ENCODE measurements at regions not wholly inside any gene's neighbourhood (a gene's known extent, or its start where the extent isn't known, plus 50 kb on each side); places are given as distances from the start of the nearest gene placed in this dataset.
"Not testable (repeated sequence)": the region's sequence is repeated elsewhere in the genome, so short reads cannot be mapped to it uniquely, and the experiment has no call there.

DNA sequence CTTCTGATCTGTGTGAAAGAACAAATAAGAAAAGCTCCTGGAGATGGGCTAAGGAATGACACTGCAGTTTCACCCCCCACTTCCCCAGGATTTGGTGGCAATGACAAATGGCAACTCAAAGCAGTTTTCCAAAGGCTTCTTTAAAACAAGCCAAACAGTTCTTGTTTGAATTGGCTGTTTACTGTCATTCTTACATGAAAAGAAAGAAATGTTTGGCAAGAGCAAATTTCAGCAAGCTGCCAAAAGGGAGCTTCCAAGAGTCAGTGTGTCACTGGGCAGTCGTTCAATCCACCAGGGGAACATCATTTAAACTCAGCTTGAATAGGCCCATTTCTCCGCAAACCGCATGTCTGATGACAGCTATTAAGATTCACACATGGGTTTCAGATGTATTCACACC, 119.0 kb upstream of the RHOBTB1 start:
- Histone ChIP-seq H3K36me3 (no peaks in the 10 kb centered on the region), H3K4me3 (no peak overlapping the region), H3K27ac (no peak overlapping the region), H3K9me3 (replicated peaks) (no peaks in the 10 kb centered on the region), H3K4me1 (replicated peaks) (peaks cover 7% of the 10 kb centered on the region), H3K27me3 (replicated peaks) (no peaks in the 10 kb centered on the region)
- DNase-seq (ENCODE audit: low read depth in 1 of 2, low spot score in 2 of 2): no peak

DNA sequence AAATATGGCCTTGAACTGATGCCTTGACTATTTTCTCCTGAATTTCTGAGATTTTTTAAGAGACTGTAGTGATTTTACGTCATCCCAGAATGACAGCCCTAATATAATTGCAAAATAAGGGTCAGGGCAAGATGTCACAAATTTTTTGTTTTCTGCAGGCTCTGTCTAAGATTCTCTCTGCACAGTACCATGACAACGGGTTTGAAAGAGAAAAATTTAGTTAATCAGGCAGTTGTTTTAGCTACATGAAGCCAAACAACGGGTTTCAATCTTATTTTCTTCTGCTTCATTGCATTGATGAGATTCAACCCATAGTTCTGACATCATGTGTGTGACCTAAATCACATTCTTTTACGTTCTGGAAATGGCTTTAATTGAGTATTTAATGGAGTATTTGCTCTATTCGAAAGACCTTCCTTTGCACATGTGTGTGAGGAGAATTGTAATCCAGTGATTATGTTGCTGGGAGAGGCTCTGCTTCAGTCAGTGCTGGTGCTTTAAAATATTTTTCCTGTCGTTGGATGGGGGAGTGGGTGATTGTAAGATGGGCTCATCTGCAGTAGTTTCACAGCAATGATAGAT, 118.0 kb upstream of the RHOBTB1 start:
- no peaks in the 10 kb centered on the region for H3K27me3 ChIP-seq (replicated peaks)
- no peak overlapping the region for H3K4me3 ChIP-seq
- H3K27ac ChIP-seq: no peak overlapping the region
- no peaks in the 10 kb centered on the region for H3K9me3 ChIP-seq (replicated peaks)
- H3K36me3 ChIP-seq: no peaks in the 10 kb centered on the region
- peaks cover 7% of the 10 kb centered on the region for H3K4me1 ChIP-seq (replicated peaks)
- no peak for DNase-seq (ENCODE audit: low read depth in 1 of 2, low spot score in 2 of 2)

DNA sequence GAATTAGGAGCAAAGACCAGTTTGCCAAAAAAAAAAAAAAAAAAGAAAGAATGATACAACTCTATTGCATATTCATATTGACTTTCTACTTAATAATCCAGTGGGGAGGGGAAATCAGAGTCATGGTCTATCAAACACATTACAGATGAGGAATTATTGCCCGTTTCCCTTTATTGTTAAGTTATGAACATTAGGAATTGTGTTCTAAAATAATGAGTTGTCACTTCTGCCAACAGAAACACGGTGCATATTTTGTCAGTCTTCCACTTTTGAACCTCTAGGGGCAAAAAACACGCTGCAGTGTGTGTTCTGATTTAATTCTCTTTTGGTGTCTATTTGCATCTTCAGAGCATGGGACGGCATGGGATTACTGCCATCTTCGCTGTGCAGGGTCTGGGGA, 115.7 kb upstream of the RHOBTB1 start:
- DNase-seq (ENCODE audit: low read depth in 1 of 2, low spot score in 2 of 2): no peak
- H3K4me1 ChIP-seq (replicated peaks): peaks cover 7% of the 10 kb centered on the region
- no peaks in the 10 kb centered on the region for H3K36me3 ChIP-seq
- H3K27ac ChIP-seq: no peak overlapping the region
- H3K27me3 ChIP-seq (replicated peaks): no peaks in the 10 kb centered on the region
- no peaks in the 10 kb centered on the region for H3K9me3 ChIP-seq (replicated peaks)
- no peak overlapping the region for H3K4me3 ChIP-seq

DNA sequence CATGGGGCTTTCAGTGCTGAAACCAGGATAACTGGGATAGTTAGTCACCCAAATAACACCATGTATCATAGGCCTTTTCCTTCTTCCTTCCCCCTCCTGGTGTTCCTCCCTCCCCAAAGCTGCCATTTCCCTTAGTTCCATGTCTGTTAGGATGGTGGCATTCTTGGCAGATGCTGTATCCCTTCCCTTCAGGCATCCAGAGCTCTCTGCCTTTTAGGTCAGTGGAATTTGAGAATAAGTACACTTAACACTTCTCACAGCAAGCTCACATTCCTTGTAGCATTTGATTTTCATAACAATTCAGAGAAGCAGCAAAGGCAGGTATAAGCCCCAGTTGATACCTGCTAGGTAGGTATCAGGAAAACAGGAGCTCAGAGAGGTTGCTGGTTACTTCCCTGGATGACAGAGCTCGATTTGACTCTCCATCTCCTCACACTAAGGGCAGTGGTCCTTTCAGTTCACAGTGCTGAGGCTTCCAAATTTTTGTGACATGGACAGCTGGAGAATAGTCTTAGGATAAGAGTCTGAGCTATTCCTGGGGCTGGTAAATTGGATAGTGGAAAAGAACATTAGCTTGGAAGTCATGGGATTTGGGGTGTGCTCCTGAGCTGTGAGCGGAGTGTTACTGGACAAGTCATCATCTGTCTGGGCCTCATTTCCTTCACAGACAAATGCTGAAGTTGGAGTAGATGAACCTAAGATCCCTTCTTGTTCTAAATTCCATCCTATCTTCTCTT, 108.7 kb upstream of the RHOBTB1 start:
- Histone ChIP-seq H3K36me3 (no peaks in the 10 kb centered on the region), H3K4me3 (no peak overlapping the region), H3K27ac (no peak overlapping the region), H3K9me3 (replicated peaks) (no peaks in the 10 kb centered on the region), H3K4me1 (replicated peaks) (no peaks in the 10 kb centered on the region), H3K27me3 (replicated peaks) (no peaks in the 10 kb centered on the region)
- DNase-seq (ENCODE audit: low read depth in 1 of 2, low spot score in 2 of 2): no peak

DNA sequence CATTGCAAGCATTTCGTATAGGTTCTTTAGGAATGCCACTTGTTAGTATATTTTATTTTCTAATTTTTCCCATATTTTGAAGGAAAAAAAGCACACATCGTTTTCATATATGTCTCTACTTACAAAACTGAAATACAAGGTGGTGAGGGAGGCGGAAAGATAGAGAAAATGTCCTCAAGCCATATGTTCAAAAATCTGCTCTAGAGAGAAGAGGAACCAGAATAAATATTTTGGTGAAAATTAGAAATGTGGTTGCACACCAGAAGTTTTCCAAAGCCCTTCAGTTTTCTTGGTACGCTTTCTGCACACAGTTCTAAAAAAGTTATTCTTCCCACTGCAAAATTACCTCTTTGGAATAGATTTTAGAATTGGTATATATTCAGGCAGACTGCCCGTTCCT, 107.4 kb upstream of the RHOBTB1 start:
- H3K27ac ChIP-seq: no peak overlapping the region
- no peaks in the 10 kb centered on the region for H3K4me1 ChIP-seq (replicated peaks)
- H3K9me3 ChIP-seq (replicated peaks): no peaks in the 10 kb centered on the region
- H3K4me3 ChIP-seq: no peak overlapping the region
- no peak for DNase-seq (ENCODE audit: low read depth in 1 of 2, low spot score in 2 of 2)
- H3K36me3 ChIP-seq: no peaks in the 10 kb centered on the region
- H3K27me3 ChIP-seq (replicated peaks): no peaks in the 10 kb centered on the region

DNA sequence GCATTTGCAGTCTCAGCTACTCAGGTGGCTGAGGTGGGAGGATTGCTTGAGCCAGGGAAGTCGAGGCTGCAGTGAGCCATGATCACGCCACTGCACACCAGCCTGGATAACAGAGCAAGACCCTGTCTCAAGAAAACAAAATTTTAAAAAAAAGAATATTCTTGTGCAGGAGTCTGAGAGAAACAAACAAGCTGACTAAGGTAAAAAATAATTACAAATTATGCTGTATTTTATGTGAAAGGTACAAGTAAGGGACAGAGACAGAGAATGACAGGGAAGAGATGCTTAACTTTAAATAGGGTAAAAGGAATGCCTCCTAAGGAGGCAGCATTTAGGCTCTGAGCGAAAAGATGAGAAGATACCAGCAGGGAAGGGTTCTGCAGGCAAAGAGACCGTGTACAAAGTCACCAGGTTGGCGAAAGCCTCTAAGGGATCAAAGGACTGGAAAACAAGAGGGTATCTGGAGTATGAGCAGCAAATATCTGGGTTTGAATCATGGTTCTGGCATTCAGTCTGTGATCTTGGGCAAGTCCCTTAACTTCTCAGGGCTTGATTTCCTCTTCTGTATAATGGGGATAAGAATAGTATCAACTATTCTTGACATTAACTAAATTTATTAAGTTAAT, 106.2 kb upstream of the RHOBTB1 start:
- Histone ChIP-seq H3K27ac (no peak overlapping the region), H3K36me3 (no peaks in the 10 kb centered on the region), H3K27me3 (replicated peaks) (no peaks in the 10 kb centered on the region), H3K4me1 (replicated peaks) (no peaks in the 10 kb centered on the region), H3K9me3 (replicated peaks) (no peaks in the 10 kb centered on the region), H3K4me3 (no peak overlapping the region)
- DNase-seq (ENCODE audit: low read depth in 1 of 2, low spot score in 2 of 2): no peak

DNA sequence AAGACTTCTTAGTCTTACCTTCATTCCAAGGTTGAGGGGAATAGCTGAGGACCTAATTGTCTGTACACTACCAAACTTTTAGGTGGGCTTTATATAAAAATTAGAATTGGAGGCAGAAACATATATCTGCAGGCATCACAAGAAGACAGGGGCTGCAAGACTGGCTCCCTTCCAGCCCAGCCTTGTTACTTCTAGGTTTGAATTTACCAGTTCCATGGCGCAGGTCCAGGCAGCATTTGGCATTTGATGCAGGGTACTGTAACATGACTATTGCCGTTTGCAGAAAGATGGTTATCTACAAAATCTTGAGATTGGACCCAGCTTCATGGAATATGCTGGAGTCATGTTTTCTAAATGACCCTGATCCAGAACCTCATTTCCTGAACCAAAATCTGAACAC, 105.4 kb upstream of the RHOBTB1 start:
- H3K36me3 ChIP-seq: no peaks in the 10 kb centered on the region
- H3K27me3 ChIP-seq (replicated peaks): no peaks in the 10 kb centered on the region
- no peak for DNase-seq (ENCODE audit: low read depth in 1 of 2, low spot score in 2 of 2)
- H3K4me3 ChIP-seq: no peak overlapping the region
- H3K9me3 ChIP-seq (replicated peaks): no peaks in the 10 kb centered on the region
- no peak overlapping the region for H3K27ac ChIP-seq
- no peaks in the 10 kb centered on the region for H3K4me1 ChIP-seq (replicated peaks)

DNA sequence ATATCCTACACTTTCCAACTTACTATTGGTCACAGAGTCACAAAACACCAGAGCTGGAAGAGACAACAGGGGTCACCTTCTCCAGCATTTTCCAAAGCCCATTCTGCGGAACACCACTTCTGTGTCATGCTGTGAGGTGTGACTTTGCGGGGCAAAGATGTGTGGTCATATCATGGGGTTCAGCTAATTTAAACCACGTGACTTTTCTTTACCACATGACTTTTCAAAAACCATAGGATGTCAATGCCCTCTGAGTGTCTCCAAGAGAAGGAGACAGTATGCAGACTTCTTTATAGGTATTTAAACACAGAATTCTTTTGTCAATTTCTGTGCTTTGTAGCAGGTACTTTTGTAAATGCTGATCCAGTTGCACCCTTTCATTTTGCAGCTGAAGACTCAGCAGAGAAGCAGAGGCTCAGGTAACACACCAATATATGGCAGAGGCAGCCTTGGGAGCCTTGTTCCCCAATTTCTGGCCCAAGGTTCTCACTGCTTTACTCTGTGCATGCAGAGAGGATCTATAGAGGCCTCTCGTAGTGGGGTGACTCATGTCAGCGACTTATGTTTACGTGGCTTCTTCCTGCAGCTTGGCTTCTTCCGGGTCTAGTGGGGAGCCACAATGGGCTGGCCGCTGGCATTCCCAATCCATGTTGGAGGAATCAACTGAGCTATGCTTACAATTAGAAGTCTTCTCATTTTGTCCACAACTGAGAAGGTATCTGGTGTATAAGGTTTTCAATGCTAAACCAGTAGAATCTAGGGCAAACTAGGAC, 104.0 kb upstream of the RHOBTB1 start:
- no peaks in the 10 kb centered on the region for H3K9me3 ChIP-seq (replicated peaks)
- no peaks in the 10 kb centered on the region for H3K27me3 ChIP-seq (replicated peaks)
- H3K36me3 ChIP-seq: no peaks in the 10 kb centered on the region

DNA sequence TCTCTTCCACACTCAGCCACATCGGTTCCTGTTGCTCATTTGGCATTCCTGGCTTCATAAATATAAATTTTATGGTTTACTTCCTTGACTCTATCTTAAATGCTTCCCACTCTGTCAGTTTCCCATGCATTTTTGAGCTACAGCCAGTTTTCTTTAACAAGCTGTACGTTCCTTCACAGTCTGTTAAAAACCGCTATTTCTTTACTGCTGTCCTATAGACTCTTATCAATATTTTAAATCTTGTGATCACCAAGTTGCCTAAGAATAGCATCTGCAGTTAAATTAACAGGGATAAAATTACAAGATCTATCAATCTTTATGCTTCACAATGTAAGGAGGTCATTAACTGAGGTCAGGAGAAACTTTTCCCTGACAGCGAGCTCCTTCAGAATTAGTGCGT, 103.1 kb upstream of the RHOBTB1 start:
- no peaks in the 10 kb centered on the region for H3K36me3 ChIP-seq
- no peak for DNase-seq (ENCODE audit: low read depth in 1 of 2, low spot score in 2 of 2)
- no peaks in the 10 kb centered on the region for H3K27me3 ChIP-seq (replicated peaks)
- H3K4me1 ChIP-seq (replicated peaks): no peaks in the 10 kb centered on the region
- no peak overlapping the region for H3K27ac ChIP-seq
- no peaks in the 10 kb centered on the region for H3K9me3 ChIP-seq (replicated peaks)
- no peak overlapping the region for H3K4me3 ChIP-seq

More for the DNA sequence above, 104.0 kb upstream of the RHOBTB1 start:
- no peaks in the 10 kb centered on the region for H3K4me1 ChIP-seq (replicated peaks)
- no peak overlapping the region for H3K27ac ChIP-seq
- DNase-seq (ENCODE audit: low read depth in 1 of 2, low spot score in 2 of 2): no peak
- H3K4me3 ChIP-seq: no peak overlapping the region

DNA sequence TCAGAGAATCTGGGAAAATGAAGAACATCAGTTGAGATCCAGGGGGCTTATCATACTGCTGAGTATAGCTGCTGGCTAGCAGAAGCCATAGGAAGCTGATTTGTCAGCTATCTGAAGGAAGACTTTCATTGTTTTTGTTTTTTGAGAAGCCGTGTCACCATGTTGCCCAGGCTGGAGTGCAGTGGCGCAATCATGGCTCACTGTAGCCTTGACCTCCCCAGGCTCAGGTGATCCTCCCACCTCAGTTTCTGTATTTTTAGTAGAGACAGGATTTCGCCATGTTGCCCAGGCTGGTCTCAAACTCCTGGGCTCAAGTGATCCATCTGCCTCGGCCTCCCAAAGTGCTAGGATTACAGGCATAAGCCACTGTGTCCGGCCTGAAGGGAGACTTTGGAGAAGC, 101.5 kb upstream of the RHOBTB1 start:
- H3K9me3 ChIP-seq (replicated peaks); H3K4me1 ChIP-seq (replicated peaks); H3K27ac ChIP-seq; DNase-seq (ENCODE audit: low read depth in 1 of 2, low spot score in 2 of 2); H3K4me3 ChIP-seq; H3K36me3 ChIP-seq; H3K27me3 ChIP-seq (replicated peaks): not testable (repeated sequence)

DNA sequence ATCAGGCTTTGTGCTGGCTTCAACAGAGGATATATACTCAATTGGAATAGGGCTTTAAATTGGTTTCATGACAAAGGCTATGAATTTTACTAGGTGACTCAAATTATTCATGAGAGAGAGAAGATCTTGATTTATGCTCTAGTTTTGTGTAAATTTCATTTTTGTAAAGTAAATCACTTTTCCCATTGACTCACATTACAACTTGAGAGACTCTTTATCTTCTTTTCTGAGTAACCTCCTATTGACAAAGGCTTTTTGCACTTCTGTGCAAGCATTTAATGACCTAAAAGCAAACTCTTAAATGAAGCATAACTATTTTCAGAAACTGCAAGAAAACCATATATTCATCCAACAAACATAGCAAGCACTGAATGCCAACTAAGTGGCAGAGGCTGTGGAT, 98.5 kb upstream of the RHOBTB1 start:
- Histone ChIP-seq H3K27me3 (replicated peaks) (no peaks in the 10 kb centered on the region), H3K4me1 (replicated peaks) (no peaks in the 10 kb centered on the region), H3K36me3 (no peaks in the 10 kb centered on the region), H3K9me3 (replicated peaks) (no peaks in the 10 kb centered on the region), H3K27ac (no peak overlapping the region), H3K4me3 (no peak overlapping the region)
- no peak for DNase-seq (ENCODE audit: low read depth in 1 of 2, low spot score in 2 of 2)

DNA sequence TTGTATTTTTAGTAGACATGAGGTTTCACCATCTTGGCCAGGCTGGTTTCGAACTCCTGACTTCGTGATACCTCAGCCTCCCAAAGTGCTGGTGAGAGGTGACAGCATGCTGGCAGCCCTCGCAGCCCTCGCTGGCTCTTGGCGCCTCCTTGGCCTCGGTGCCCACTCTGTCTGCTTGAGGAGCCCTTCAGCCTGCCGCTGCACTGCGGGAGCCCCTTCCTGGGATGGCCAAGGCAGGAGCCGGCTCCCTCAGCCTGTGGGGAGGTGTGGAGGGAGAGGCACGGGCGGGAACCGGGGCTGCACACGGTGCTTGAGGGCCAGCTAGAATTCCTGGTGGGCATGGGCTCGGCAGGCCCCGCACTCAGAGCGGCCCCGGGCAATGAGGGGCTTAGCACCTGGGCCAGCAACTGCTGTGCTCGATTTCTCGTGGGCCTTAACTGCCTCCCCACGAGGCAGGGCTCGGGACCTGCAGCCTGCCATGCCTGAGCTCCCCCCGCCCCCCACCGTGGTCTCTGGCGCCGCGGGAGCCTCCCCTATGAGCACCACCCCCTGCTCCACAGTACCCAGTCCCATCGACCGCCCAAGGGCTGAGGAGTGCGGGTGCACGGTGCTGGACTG, 96.5 kb upstream of the RHOBTB1 start:
- DNase-seq (ENCODE audit: low read depth in 1 of 2, low spot score in 2 of 2): no peak
- no peaks in the 10 kb centered on the region for H3K9me3 ChIP-seq (replicated peaks)
- no peak overlapping the region for H3K4me3 ChIP-seq
- H3K36me3 ChIP-seq: no peaks in the 10 kb centered on the region
- H3K4me1 ChIP-seq (replicated peaks): no peaks in the 10 kb centered on the region
- no peaks in the 10 kb centered on the region for H3K27me3 ChIP-seq (replicated peaks)
- no peak overlapping the region for H3K27ac ChIP-seq

DNA sequence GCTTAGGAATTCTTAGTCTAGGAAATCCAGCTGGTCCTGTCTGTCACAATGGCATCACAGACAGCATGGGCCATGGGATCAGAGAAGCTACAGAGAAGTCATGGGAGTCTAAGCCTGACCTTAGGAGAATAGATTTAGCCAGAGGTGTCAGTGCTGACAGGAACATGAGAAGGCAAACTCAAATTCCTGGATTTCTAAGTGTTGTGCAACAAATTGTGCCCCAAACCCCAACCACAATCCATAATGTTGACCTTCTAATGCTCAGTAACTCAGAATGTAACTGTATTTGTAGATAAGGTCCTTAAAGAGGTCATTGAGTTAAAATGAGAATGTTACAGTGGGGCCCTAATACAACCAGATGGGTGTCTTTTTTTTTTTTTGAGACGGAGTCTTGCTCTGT, 95.9 kb upstream of the RHOBTB1 start:
- DNase-seq (ENCODE audit: low read depth in 1 of 2, low spot score in 2 of 2): no peak
- Histone ChIP-seq H3K36me3 (no peaks in the 10 kb centered on the region), H3K4me3 (no peak overlapping the region), H3K4me1 (replicated peaks) (no peaks in the 10 kb centered on the region), H3K9me3 (replicated peaks) (no peaks in the 10 kb centered on the region), H3K27me3 (replicated peaks) (no peaks in the 10 kb centered on the region), H3K27ac (no peak overlapping the region)
